HepG2 (cell line): ENCODE measurements at regions not wholly inside any gene's neighbourhood (a gene's known extent, or its start where the extent isn't known, plus 50 kb on each side); places are given as distances from the start of the nearest gene placed in this dataset.

Experiments
- ATAC-seq: fragments of 200-7000 bp; cut with Tn5 transposase; 3 replicates; pipeline ENCODE4 v1.9.1; 2020; ENCODE audit warnings: mild to moderate bottlenecking, moderate library complexity
- BruUV-seq: library from RNA; stranded (reverse); fragments of 400-500 nt; replicated peaks from 2 replicates; lab custom pipeline; 2021; lab: Mats Ljungman, UMichigan
- CTCF ChIA-PET: fragments of 300-600 bp; formaldehyde crosslinking; extraction: SDS; loops from one replicate; lab custom pipeline; 2021; ENCODE audit warnings: low total read pairs, inconsistent platforms, low intra/inter-chr PET ratio; lab: Yijun Ruan, JAX
- POLR2A ChIA-PET: fragments of 350-600 bp; sonication (Branson Sonifier 250); formaldehyde crosslinking; loops from one replicate; lab custom pipeline; 2020; ENCODE audit warnings: antibody characterized with exemption, inconsistent platforms; lab: Yijun Ruan, JAX
- DNase-seq: peaks from one replicate; pipeline ENCODE4 v3.0.0-alpha.2; 2015; ENCODE audit warnings: low spot score
- FAIRE-seq: peaks from 3 replicates; lab custom pipeline; 2011; peaks lifted over from hg19 to GRCh38; lab: Jason Lieb, UNC
- H2AFZ ChIP-seq: one replicate; pipeline ENCODE4 v1.6.1; 2011; ENCODE audit warnings: low read length, inconsistent platforms
- H3K27ac ChIP-seq: fragments of 300-600 bp; 3 replicates; pipeline ENCODE4 v1.8.0; 2011; ENCODE audit warnings: mixed run types, mild to moderate bottlenecking, mixed read lengths, low read length, inconsistent platforms; ENCODE audit not compliant: insufficient read depth; ENCODE audit errors: extremely low read length
- H3K27me3 ChIP-seq, 2 experiments: fragments of 200-600 bp in 1 of 2; 2 replicates in 1 of 2; 3 replicates in 1 of 2; pipeline versions ENCODE4 v1.6.0 to v1.8.0; 2011; ENCODE audit warnings: low read length in 2 of 2, mild to moderate bottlenecking in 2 of 2, moderate library complexity in 2 of 2, inconsistent platforms in 1 of 2; ENCODE audit not compliant: insufficient read depth in 2 of 2, control insufficient read depth in 1 of 2
- H3K36me3 ChIP-seq, 2 experiments: fragments of 200-600 bp in 1 of 2; replicated peaks in 1 of 2; 2 replicates in 1 of 2; 3 replicates in 1 of 2; pipeline versions ENCODE4 v1.5.1 to v1.8.0; 2011; ENCODE audit warnings: low read length in 2 of 2, inconsistent platforms in 1 of 2; ENCODE audit not compliant: insufficient read depth in 2 of 2, control insufficient read depth in 1 of 2
- H3K4me1 ChIP-seq: 2 replicates; pipeline ENCODE4 v1.5.1; 2012; ENCODE audit warnings: low read length, inconsistent platforms; ENCODE audit not compliant: insufficient read depth
- H3K4me2 ChIP-seq: 2 replicates; pipeline ENCODE4 v1.6.0; 2011; ENCODE audit warnings: low read depth, low read length, inconsistent platforms
- H3K4me3 ChIP-seq, 3 experiments: fragments of 200-600 bp in 1 of 3; sonication (generic), shearing (Covaris generic) in 1 of 3; replicated peaks in 1 of 3; 2 replicates each; pipeline ENCODE4 v1.5.1; 2011 to 2016; ENCODE audit warnings: low read length in 3 of 3, inconsistent platforms in 2 of 3, low read depth in 2 of 3, mild to moderate bottlenecking in 2 of 3, control low read depth in 1 of 3, mixed read lengths in 1 of 3; ENCODE audit not compliant: insufficient read depth in 1 of 3
- H3K79me2 ChIP-seq: one replicate; pipeline ENCODE4 v1.6.1; 2011; ENCODE audit warnings: low read length, inconsistent platforms; ENCODE audit not compliant: insufficient read depth
- H3K9ac ChIP-seq: 2 replicates; pipeline ENCODE4 v1.6.0; 2011; ENCODE audit warnings: mild to moderate bottlenecking, low read depth, low read length, inconsistent platforms; ENCODE audit not compliant: insufficient read depth
- H3K9me3 ChIP-seq: 2 replicates; pipeline ENCODE4 v1.5.1; 2012; ENCODE audit warnings: mild to moderate bottlenecking, low read length
- H4K20me1 ChIP-seq: 2 replicates; pipeline ENCODE4 v1.6.0; 2011; ENCODE audit warnings: inconsistent platforms, mild to moderate bottlenecking, low read length, moderate library complexity; ENCODE audit not compliant: insufficient read depth
- CENPX ChIP-seq: sonication (generic); formaldehyde crosslinking; IDR thresholded peaks from 2 replicates; pipeline ENCODE4 v1.9.0; 2021; ENCODE audit warnings: mild to moderate bottlenecking, missing genetic modification reagents, moderate library complexity
- CHD2 ChIP-seq: IDR thresholded peaks from 2 replicates; pipeline ENCODE4 v1.6.1; 2011; ENCODE audit warnings: low read depth, low read length, improper control_type of control experiment
- KAT2B ChIP-seq: fragments of 150-350 bp; IDR thresholded peaks from 2 replicates; pipeline ENCODE4 v1.6.1; 2014; ENCODE audit warnings: low read depth, low read length, borderline replicate concordance
- KAT7 ChIP-seq: IDR thresholded peaks from 2 replicates; pipeline ENCODE4 v1.6.1; 2018; ENCODE audit warnings: borderline replicate concordance, missing compliant biosample characterization
- NCOR1 ChIP-seq: fragments of 200-600 bp; sonication (generic); IDR thresholded peaks from 2 replicates; pipeline ENCODE4 v1.7.0; 2017; ENCODE audit warnings: antibody characterized with exemption, low read length, borderline replicate concordance
- RAD51 ChIP-seq: fragments of 450-650 bp; IDR thresholded peaks from 2 replicates; pipeline ENCODE4 v1.6.1; 2016; ENCODE audit warnings: borderline replicate concordance
- RARG ChIP-seq: sonication (generic); formaldehyde crosslinking; IDR thresholded peaks from 2 replicates; pipeline ENCODE4 v1.4.0; 2020; ENCODE audit warnings: low read depth, mild to moderate bottlenecking, missing genetic modification reagents
- TMF1 ChIP-seq: sonication (generic); formaldehyde crosslinking; IDR thresholded peaks from 2 replicates; pipeline ENCODE4 v1.8.1; 2022; ENCODE audit warnings: low read depth, missing genetic modification reagents
- ZFP41 ChIP-seq: sonication (generic); formaldehyde crosslinking; IDR thresholded peaks from 2 replicates; pipeline ENCODE4 v1.4.0; 2020; ENCODE audit warnings: mild to moderate bottlenecking, missing genetic modification reagents, borderline replicate concordance
- ZNF160 ChIP-seq: sonication (generic); formaldehyde crosslinking; IDR thresholded peaks from 2 replicates; pipeline ENCODE4 v1.8.0; 2022; ENCODE audit warnings: mild to moderate bottlenecking, inconsistent platforms, missing genetic modification reagents
- ZNF468 ChIP-seq: sonication (generic); formaldehyde crosslinking; IDR thresholded peaks from 2 replicates; pipeline ENCODE4 v1.8.0; 2022; ENCODE audit warnings: mild to moderate bottlenecking, moderate library complexity, missing genetic modification reagents
- ZNF496 ChIP-seq: sonication (generic); formaldehyde crosslinking; IDR thresholded peaks from 2 replicates; pipeline ENCODE4 v1.8.1; 2023; ENCODE audit warnings: mild to moderate bottlenecking, moderate library complexity, missing genetic modification reagents; ENCODE audit not compliant: insufficient replicate concordance
- ZNF546 ChIP-seq: sonication (generic); formaldehyde crosslinking; conservative IDR thresholded peaks from 2 replicates; pipeline ENCODE4 v1.8.1; 2023; ENCODE audit warnings: mild to moderate bottlenecking, missing genetic modification reagents
- ZNF7 ChIP-seq: IDR thresholded peaks from 2 replicates; pipeline ENCODE4 v1.6.1; 2016; ENCODE audit warnings: missing biosample characterization, missing genetic modification reagents
- ZNF775 ChIP-seq: sonication (generic); formaldehyde crosslinking; IDR thresholded peaks from 2 replicates; pipeline ENCODE4 v1.4.0; 2020; ENCODE audit warnings: missing genetic modification reagents, mild to moderate bottlenecking, moderate library complexity, borderline replicate concordance
- WGBS: methylation state at CpG from one replicate; pipeline ENCODE4 v1.1.6; 2017; ENCODE audit warnings: low lambda C conversion rate; 5-methylcytosine and 5-hydroxymethylcytosine counted together
- in situ Hi-C: cut with HindIII; loops from 2 replicates; pipeline ENCODE4 v1.10.0; 2017; ENCODE audit warnings: low pct_unique_long_range_greater_than_20kb; ENCODE audit not compliant: extremely low pct_ligation_motif_present
- intact Hi-C: fragments of 100-400 bp; cut with micrococcal nuclease; formaldehyde crosslinking; loops from one replicate; pipeline ENCODE4 v1.10.0; 2022; ENCODE audit not compliant: unreplicated experiment
- TF ChIP-seq, protein P1 (sequence below): sonication (generic); formaldehyde crosslinking; IDR thresholded peaks from 2 replicates; pipeline ENCODE4 v1.8.1; 2022; ENCODE audit warnings: mild to moderate bottlenecking, missing genetic modification reagents
- TF ChIP-seq, protein P2 (sequence below): sonication (generic); formaldehyde crosslinking; IDR thresholded peaks from 2 replicates; pipeline ENCODE4 v1.9.0; 2022; ENCODE audit warnings: low read depth, missing genetic modification reagents
- TF ChIP-seq, protein P3 (sequence below): sonication (generic); IDR thresholded peaks from 2 replicates; pipeline ENCODE4 v1.6.1; 2016; ENCODE audit warnings: low read depth, borderline replicate concordance

DNA sequence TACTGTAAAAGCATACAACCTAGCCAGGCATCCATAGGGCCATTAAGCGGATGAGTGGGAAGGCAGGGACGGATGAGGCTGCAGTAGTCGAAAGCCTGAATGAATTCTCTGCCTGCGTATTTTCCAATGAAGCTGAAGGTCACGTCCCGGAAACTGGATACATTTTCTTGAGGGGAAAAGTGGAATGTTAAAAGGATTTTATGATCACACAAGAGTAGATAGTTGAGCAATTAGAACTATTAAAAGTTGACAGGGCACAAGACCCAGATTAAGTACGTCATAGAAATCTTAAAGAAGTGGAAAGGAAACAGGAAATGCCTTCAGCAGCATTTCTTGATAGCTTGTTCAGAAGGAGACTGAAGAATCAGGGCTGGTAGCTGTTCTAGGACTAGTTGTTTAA is 98.3 kb upstream of the CXXC4 start:
- TF ChIP-seq TMF1 (CRISPR knock-in tag) (no peak), RARG (CRISPR knock-in tag) (no peak), ZNF7 (no peak), KAT2B (no peak), NCOR1 (no peak), RAD51 (no peak), ZFP41 (CRISPR knock-in tag) (no peak), KAT7 (CRISPR knock-in tag) (no peak), CHD2 (no peak)
- TF ChIP-seq, protein P1, sequence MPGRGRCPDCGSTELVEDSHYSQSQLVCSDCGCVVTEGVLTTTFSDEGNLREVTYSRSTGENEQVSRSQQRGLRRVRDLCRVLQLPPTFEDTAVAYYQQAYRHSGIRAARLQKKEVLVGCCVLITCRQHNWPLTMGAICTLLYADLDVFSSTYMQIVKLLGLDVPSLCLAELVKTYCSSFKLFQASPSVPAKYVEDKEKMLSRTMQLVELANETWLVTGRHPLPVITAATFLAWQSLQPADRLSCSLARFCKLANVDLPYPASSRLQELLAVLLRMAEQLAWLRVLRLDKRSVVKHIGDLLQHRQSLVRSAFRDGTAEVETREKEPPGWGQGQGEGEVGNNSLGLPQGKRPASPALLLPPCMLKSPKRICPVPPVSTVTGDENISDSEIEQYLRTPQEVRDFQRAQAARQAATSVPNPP: no peak
- FAIRE-seq: no peak
- Histone ChIP-seq H2AFZ (no peak overlapping the region), H4K20me1 (no peaks in the 10 kb centered on the region), H3K9ac (no peak overlapping the region), H3K4me1 (no peaks in the 10 kb centered on the region), H3K9me3 (no peaks in the 10 kb centered on the region), H3K79me2 (no peaks in the 10 kb centered on the region), H3K27me3 (no peaks in the 10 kb centered on the region; a peak in 1 of 5 replicates), H3K27ac (no peak overlapping the region), H3K4me3 (no peak overlapping the region), H3K36me3 (no peaks in the 10 kb centered on the region), H3K4me2 (no peak overlapping the region)
- 29% methylated on average over 7 of the region's 7 CpGs for WGBS
- DNase-seq: no peak
- in situ Hi-C loops (no loop called here), intact Hi-C loops (no loop called here)
- CTCF ChIA-PET: no interaction called here
- ATAC-seq: no peak
- POLR2A ChIA-PET: no interaction called here
- no TSS peak for BruUV-seq

GRCh38 chr4:104596189-104596588 is 101.5 kb upstream of the CXXC4 start:
- WGBS: 36% methylated on average over 5 of the region's 5 CpGs
- ChIA-PET CTCF (no interaction called here), POLR2A (no interaction called here)
- TF ChIP-seq ZNF546 (CRISPR knock-in tag): no peak
- TF ChIP-seq ZNF775 (CRISPR knock-in tag): no peak
- TF ChIP-seq ZNF496 (CRISPR knock-in tag): no peak
- TF ChIP-seq, protein P2, sequence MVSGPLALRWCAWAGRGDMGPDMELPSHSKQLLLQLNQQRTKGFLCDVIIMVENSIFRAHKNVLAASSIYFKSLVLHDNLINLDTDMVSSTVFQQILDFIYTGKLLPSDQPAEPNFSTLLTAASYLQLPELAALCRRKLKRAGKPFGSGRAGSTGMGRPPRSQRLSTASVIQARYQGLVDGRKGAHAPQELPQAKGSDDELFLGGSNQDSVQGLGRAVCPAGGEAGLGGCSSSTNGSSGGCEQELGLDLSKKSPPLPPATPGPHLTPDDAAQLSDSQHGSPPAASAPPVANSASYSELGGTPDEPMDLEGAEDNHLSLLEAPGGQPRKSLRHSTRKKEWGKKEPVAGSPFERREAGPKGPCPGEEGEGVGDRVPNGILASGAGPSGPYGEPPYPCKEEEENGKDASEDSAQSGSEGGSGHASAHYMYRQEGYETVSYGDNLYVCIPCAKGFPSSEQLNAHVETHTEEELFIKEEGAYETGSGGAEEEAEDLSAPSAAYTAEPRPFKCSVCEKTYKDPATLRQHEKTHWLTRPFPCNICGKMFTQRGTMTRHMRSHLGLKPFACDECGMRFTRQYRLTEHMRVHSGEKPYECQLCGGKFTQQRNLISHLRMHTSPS (CRISPR knock-in tag): no peak
- TF ChIP-seq ZNF160 (CRISPR knock-in tag): no peak
- no peak for TF ChIP-seq CENPX (CRISPR knock-in tag)
- TF ChIP-seq, protein P3, sequence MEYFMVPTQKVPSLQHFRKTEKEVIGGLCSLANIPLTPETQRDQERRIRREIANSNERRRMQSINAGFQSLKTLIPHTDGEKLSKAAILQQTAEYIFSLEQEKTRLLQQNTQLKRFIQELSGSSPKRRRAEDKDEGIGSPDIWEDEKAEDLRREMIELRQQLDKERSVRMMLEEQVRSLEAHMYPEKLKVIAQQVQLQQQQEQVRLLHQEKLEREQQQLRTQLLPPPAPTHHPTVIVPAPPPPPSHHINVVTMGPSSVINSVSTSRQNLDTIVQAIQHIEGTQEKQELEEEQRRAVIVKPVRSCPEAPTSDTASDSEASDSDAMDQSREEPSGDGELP: no peak
- TF ChIP-seq ZNF468: no peak

More at GRCh38 chr4:104596189-104596588, 101.5 kb upstream of the CXXC4 start:
- no peak overlapping the region for H3K4me3 ChIP-seq
- no peak for FAIRE-seq
- H3K9ac ChIP-seq: no peak overlapping the region
- H3K27me3 ChIP-seq: no peaks in the 10 kb centered on the region; a peak in 1 of 5 replicates
- no peak for DNase-seq
- no peak overlapping the region for H2AFZ ChIP-seq
- no peak overlapping the region for H3K27ac ChIP-seq
- no peak overlapping the region for H3K4me2 ChIP-seq
- no peaks in the 10 kb centered on the region for H3K36me3 ChIP-seq
- H3K4me1 ChIP-seq: no peaks in the 10 kb centered on the region
- no TSS peak for BruUV-seq
- in situ Hi-C loops (no loop called here), intact Hi-C loops (no loop called here)
- no peak for ATAC-seq
- no peaks in the 10 kb centered on the region for H3K79me2 ChIP-seq
- no peaks in the 10 kb centered on the region for H3K9me3 ChIP-seq
- H4K20me1 ChIP-seq: no peaks in the 10 kb centered on the region
